ENCODE measurements at regions not wholly inside any gene's neighbourhood (a gene's known extent, or its start where the extent isn't known, plus 50 kb on each side); places are given as distances from the start of the nearest gene placed in this dataset.
"Not testable (repeated sequence)": the region's sequence is repeated elsewhere in the genome, so short reads cannot be mapped to it uniquely, and the experiment has no call there.

DNA sequence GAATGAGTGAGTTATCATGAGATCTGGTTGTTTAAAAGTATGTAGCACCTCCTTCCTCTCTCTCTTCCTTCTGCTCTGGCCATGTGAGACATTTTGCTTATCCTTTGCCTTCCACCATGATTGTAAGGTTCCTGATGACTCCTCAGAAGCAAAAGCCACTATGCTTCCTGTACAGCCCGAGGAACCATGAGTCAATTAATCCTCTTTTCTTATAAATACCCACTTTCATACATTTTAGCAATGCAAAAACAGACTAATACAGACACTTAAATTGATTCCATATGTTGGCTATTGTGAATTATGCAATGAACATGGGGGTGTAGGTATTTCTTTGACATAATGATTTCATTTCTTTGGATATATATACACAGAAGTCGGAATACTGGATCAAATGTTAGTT lies 792.8 kb upstream of the EYS start:
- TF ChIP-seq, protein P1, sequence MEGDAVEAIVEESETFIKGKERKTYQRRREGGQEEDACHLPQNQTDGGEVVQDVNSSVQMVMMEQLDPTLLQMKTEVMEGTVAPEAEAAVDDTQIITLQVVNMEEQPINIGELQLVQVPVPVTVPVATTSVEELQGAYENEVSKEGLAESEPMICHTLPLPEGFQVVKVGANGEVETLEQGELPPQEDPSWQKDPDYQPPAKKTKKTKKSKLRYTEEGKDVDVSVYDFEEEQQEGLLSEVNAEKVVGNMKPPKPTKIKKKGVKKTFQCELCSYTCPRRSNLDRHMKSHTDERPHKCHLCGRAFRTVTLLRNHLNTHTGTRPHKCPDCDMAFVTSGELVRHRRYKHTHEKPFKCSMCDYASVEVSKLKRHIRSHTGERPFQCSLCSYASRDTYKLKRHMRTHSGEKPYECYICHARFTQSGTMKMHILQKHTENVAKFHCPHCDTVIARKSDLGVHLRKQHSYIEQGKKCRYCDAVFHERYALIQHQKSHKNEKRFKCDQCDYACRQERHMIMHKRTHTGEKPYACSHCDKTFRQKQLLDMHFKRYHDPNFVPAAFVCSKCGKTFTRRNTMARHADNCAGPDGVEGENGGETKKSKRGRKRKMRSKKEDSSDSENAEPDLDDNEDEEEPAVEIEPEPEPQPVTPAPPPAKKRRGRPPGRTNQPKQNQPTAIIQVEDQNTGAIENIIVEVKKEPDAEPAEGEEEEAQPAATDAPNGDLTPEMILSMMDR (IDR thresholded peaks at IDR 0.05), result no peak
- H3K36me3 Mint-ChIP-seq (ENCODE audit: low read depth), result no peaks in the 10 kb centered on the region

GRCh38 chr6:66496659-66497058 lies 789.6 kb upstream of the EYS start:
- TF ChIP-seq, protein P1 (IDR thresholded peaks at IDR 0.05), result peak; percentile 18; the same call in 1 of the 2 replicates
- Mint-ChIP-seq H3K4me3 (no peak overlapping the region), H3K27me3 (ENCODE audit: insufficient read depth) (no peaks in the 10 kb centered on the region; the same call in 1 of the 2 replicates), H3K4me1 (ENCODE audit: low read depth) (no peaks in the 10 kb centered on the region), H3K27ac (no peak overlapping the region), H3K9me3 (peaks cover 33% of the 10 kb centered on the region), H3K36me3 (ENCODE audit: low read depth) (no peaks in the 10 kb centered on the region)
- no peak for DNase-seq

More for the DNA sequence above, 792.8 kb upstream of the EYS start:
- no peaks in the 10 kb centered on the region for H3K4me1 Mint-ChIP-seq (ENCODE audit: low read depth)
- H3K27me3 Mint-ChIP-seq (ENCODE audit: insufficient read depth), result no peaks in the 10 kb centered on the region
- no peak overlapping the region for H3K4me3 Mint-ChIP-seq
- DNase-seq, result no peak
- H3K27ac Mint-ChIP-seq, result no peak overlapping the region
- H3K9me3 Mint-ChIP-seq, result peaks cover 16% of the 10 kb centered on the region

- H3K27ac Mint-ChIP-seq; H3K36me3 Mint-ChIP-seq (ENCODE audit: low read depth); H3K27me3 Mint-ChIP-seq (ENCODE audit: insufficient read depth): not testable (repeated sequence)
Measured at GRCh38 chr6:66494643-66495042, 787.6 kb upstream of the EYS start.

DNA sequence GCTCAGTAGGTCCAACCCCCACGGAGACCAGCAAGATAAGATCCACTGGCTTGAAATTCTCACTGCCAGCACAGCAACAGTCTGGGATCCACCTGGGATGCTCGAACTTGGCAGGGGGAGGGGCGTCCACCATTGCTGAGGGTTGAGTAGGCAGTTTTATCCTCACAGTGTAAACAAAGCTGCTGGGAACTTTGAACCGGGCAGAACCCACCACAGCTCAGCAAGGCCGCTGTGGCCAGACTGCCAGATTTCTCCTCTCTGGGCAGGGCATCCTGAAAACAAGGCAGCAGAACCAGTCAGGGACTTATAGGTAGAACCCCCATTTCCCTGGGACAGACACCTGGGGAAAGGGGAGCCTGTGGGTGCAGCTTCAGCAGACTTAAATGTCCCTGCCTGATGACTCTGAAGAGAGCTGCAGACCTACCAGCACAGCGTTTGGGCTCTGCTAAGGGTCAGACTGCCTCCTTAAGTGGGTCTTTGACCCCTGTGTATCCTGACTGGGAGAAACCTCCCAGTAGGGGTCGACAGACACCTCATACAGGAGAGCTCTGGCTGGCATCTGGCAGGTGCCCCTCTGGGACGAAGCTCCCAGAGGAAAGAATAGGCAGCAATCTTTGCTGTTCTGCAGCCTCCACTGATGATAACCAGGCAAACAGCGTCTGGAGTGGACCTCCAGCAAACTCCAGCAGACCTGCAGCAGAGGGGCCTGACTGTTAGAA lies 782.4 kb upstream of the EYS start:
- H3K4me3 Mint-ChIP-seq, result no peak overlapping the region
- peaks cover 52% of the 10 kb centered on the region for H3K9me3 Mint-ChIP-seq
- no peaks in the 10 kb centered on the region for H3K36me3 Mint-ChIP-seq (ENCODE audit: low read depth)
- no peaks in the 10 kb centered on the region; the same call in 1 of the 2 replicates for H3K27me3 Mint-ChIP-seq (ENCODE audit: insufficient read depth)
- H3K27ac Mint-ChIP-seq, result no peak overlapping the region
- H3K4me1 Mint-ChIP-seq (ENCODE audit: low read depth), result no peaks in the 10 kb centered on the region
- no peak for DNase-seq
- TF ChIP-seq, protein P1 (IDR thresholded peaks at IDR 0.05), result no peak

More at GRCh38 chr6:66494643-66495042, 787.6 kb upstream of the EYS start:
- not testable (repeated sequence) for H3K4me3 Mint-ChIP-seq; DNase-seq; H3K4me1 Mint-ChIP-seq (ENCODE audit: low read depth)
- H3K9me3 Mint-ChIP-seq, result peaks cover 47% of the 10 kb centered on the region

DNA sequence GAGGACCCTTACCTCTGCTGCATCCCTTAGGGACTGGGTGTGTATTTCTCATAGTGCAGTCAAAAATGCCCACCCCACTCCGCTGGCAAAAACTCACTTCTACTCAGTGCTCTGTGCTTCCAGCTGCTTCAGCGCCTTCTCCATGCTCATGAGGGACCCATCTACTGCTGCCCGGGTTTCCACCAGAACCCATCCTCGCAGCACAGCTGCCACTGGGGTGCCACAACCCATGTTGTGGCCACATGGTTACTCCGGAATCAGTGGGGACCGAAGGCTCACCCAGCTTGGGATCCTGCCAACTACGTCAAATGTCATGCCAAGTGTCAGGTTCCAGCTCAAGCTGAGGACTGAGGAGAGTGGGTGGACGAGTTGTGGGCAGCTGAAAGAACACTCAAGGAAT lies 774.2 kb upstream of the EYS start:
- peaks cover 45% of the 10 kb centered on the region for H3K9me3 Mint-ChIP-seq
- no peaks in the 10 kb centered on the region for H3K27me3 Mint-ChIP-seq (ENCODE audit: insufficient read depth)
- no peak for DNase-seq
- TF ChIP-seq, protein P1 (IDR thresholded peaks at IDR 0.05), result no peak
- no peaks in the 10 kb centered on the region for H3K36me3 Mint-ChIP-seq (ENCODE audit: low read depth)
- H3K4me1 Mint-ChIP-seq (ENCODE audit: low read depth), result no peaks in the 10 kb centered on the region
- no peak overlapping the region for H3K4me3 Mint-ChIP-seq
- no peak overlapping the region for H3K27ac Mint-ChIP-seq

DNA sequence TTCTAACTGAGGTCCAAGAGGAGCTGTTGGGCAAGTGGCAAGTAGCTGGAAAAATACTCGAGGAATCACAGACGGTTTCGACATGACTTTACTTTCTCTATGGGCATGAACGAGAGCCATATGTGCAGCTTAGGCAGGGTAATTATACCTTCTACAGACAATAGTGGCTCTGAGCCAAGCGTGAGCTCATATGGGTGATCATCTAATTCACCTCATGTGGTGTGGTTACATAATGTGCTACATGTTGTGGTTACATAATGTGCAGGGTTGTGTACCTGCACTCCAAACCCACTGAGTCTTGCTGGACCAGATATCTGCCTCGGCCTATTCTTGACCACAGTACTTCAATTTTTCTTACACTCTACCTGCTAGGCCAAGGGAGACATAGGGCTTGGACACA lies 771.7 kb upstream of the EYS start:
- DNase-seq, result no peak
- peaks cover 48% of the 10 kb centered on the region for H3K9me3 Mint-ChIP-seq
- H3K27ac Mint-ChIP-seq, result no peak overlapping the region
- no peak overlapping the region for H3K4me3 Mint-ChIP-seq
- H3K36me3 Mint-ChIP-seq (ENCODE audit: low read depth), result no peaks in the 10 kb centered on the region
- no peaks in the 10 kb centered on the region for H3K4me1 Mint-ChIP-seq (ENCODE audit: low read depth)
- H3K27me3 Mint-ChIP-seq (ENCODE audit: insufficient read depth), result no peaks in the 10 kb centered on the region
- TF ChIP-seq, protein P1 (IDR thresholded peaks at IDR 0.05), result no peak
